ENCODE measurements at regions not wholly inside any gene's neighbourhood (a gene's known extent, or its start where the extent isn't known, plus 50 kb on each side); places are given as distances from the start of the nearest gene placed in this dataset.

DNA sequence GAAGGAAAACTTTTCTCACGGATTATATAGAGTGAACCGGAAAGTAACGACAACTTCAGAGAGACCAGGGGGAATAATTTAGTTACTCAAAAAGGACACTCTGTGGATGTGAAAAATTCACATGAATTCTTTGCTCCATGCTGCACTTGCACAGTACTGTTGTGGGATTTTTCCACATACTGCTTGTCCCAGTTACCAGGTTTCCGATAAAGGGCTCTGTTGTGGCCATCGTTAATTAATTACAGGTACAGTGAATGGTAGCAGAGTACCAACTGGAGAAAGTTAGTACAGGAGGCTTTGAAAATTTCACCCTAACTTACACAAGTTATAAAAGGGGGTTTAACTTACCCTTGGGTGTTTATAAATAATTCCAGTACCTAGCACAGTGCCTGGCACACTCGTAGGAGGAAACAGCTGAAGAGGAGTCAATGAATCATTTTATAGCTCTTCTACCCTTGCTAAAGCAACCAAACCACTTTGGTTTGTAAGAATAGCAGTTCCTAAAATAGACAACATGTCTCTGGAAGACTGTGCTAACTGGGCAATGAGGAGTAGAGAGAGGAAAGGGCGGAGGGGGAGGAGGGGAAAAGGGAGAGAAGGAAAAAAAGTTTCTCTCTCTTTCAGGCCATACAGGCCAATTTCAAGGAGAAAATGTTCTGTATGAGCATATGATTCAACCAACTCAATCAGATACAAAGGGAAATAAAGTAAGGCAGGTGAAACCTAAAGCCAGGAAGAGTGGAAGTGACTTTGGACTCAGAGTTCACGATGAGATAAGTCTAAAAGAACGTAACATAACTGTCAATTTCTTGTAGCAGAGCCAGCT is 98.3 kb upstream of the MAGI3 start:
- peak; percentile 50 for DNase-seq (ENCODE audit: extremely low spot score)
- no peak overlapping the region for H3K4me3 ChIP-seq
- intact Hi-C loops (cut with DNase I) = no loop called here
- TF ChIP-seq, protein P1, sequence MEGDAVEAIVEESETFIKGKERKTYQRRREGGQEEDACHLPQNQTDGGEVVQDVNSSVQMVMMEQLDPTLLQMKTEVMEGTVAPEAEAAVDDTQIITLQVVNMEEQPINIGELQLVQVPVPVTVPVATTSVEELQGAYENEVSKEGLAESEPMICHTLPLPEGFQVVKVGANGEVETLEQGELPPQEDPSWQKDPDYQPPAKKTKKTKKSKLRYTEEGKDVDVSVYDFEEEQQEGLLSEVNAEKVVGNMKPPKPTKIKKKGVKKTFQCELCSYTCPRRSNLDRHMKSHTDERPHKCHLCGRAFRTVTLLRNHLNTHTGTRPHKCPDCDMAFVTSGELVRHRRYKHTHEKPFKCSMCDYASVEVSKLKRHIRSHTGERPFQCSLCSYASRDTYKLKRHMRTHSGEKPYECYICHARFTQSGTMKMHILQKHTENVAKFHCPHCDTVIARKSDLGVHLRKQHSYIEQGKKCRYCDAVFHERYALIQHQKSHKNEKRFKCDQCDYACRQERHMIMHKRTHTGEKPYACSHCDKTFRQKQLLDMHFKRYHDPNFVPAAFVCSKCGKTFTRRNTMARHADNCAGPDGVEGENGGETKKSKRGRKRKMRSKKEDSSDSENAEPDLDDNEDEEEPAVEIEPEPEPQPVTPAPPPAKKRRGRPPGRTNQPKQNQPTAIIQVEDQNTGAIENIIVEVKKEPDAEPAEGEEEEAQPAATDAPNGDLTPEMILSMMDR (IDR thresholded peaks at IDR 0.05) = no peak
- TF ChIP-seq EP300 (IDR thresholded peaks at IDR 0.05) (no peak), POLR2AphosphoS5 (IDR thresholded peaks at IDR 0.05) (no peak), POLR2A (IDR thresholded peaks at IDR 0.05; ENCODE audit: low read depth) (no peak)
- WGBS = 85% methylated on average over 9 of the region's 9 CpGs
- no peaks in the 10 kb centered on the region for H3K4me1 ChIP-seq
- H3K36me3 ChIP-seq = no peaks in the 10 kb centered on the region
- no peak overlapping the region for H3K27ac ChIP-seq (replicated peaks in 1 of 4)
- no peaks in the 10 kb centered on the region for H3K9me3 ChIP-seq
- H3K27me3 ChIP-seq = no peaks in the 10 kb centered on the region

DNA sequence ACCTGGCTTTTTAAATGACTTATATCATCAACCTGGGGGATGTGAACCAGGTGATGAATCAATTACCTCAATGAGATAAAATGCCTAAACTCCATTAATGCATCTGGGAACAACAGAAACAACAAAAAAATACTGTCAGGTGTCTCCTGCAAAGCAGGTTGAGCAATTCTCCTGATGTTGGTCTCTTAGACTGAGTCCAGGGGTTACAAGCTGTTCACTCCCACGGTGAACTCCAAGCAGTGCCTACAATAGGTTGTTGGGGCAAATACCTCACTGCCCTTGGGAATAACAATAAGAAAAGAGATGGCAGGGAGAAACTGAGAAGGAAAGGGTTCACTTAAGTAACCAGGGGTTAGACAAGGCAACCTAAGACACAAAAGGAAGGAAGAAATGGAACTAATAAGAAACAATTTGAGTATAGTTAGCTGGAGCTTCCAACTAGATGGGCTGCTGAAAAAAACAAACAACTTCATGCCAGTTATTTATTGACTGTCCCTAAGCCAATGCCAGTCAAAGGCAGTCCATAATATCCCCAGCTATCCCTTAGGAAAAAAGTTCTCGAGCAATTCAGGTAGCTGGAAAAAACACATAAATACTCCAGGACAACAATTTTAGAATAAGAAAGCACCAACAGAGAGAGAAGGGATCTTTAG is 97.6 kb upstream of the MAGI3 start:
- TF ChIP-seq EP300 (IDR thresholded peaks at IDR 0.05) = no peak
- TF ChIP-seq, protein P1 (IDR thresholded peaks at IDR 0.05) = no peak
- no peak for TF ChIP-seq POLR2A (IDR thresholded peaks at IDR 0.05; ENCODE audit: low read depth)
- no peak for TF ChIP-seq POLR2AphosphoS5 (IDR thresholded peaks at IDR 0.05)
- Histone ChIP-seq H3K27ac (replicated peaks in 1 of 4) (no peak overlapping the region), H3K27me3 (no peaks in the 10 kb centered on the region), H3K9me3 (no peaks in the 10 kb centered on the region), H3K4me3 (no peak overlapping the region), H3K4me1 (no peaks in the 10 kb centered on the region), H3K36me3 (no peaks in the 10 kb centered on the region)
- DNase-seq (ENCODE audit: extremely low spot score) = no peak
- intact Hi-C loops (cut with DNase I) = no loop called here
- 93% methylated on average over 2 of the region's 2 CpGs for WGBS

DNA sequence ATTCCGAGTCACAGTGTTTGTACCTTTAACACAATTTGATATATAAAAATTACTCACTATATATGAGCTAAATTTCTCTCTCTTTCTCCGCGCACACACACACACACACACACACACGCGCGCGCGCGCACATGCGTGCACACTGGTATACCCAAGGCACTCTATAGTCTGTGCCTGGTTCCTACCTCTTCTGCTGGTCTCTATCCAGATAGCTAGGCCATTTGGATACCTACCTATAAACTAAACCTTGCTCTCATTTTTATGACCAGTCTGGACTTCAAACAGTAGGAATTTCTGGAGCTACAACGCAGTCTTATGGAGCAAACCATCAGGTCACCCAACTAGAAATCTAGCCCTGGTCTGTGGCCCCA is 97.1 kb upstream of the MAGI3 start:
- 87% methylated on average over 11 of the region's 11 CpGs for WGBS
- DNase-seq (ENCODE audit: extremely low spot score) = peak; percentile 89
- Histone ChIP-seq H3K27me3 (no peaks in the 10 kb centered on the region), H3K27ac (replicated peaks in 1 of 4) (no peak overlapping the region), H3K4me1 (no peaks in the 10 kb centered on the region), H3K9me3 (no peaks in the 10 kb centered on the region), H3K4me3 (no peak overlapping the region), H3K36me3 (no peaks in the 10 kb centered on the region)
- intact Hi-C loops (cut with DNase I) = no loop called here
- TF ChIP-seq POLR2AphosphoS5 (IDR thresholded peaks at IDR 0.05) = no peak
- no peak for TF ChIP-seq POLR2A (IDR thresholded peaks at IDR 0.05; ENCODE audit: low read depth)

DNA sequence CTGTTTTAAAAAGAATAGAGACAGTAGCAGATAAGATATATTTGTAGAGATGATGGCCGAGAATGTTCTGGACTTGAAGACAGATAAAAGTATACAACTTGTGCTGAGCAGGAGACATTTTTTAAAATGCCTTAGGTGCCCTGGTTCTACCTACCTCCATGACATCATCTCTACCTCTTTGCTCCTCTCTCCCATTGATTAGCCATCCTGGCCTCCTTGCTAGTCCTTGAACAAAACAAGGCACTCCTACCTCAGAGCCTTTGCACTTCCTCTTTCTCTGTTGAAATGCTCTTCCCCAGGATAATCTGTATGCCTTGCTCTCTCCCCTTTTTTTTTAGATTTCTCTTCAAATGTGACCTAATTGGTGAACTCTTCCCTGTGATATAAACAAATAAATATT is 92.6 kb upstream of the MAGI3 start:
- WGBS = 82% methylated on average over 1 of the region's 1 CpG
- no peak for TF ChIP-seq POLR2AphosphoS5 (IDR thresholded peaks at IDR 0.05)
- no peak for TF ChIP-seq EP300 (IDR thresholded peaks at IDR 0.05)
- TF ChIP-seq, protein P1 (IDR thresholded peaks at IDR 0.05) = no peak
- no peak for TF ChIP-seq POLR2A (IDR thresholded peaks at IDR 0.05; ENCODE audit: low read depth)
- Histone ChIP-seq H3K4me1 (no peaks in the 10 kb centered on the region), H3K4me3 (no peak overlapping the region), H3K9me3 (no peaks in the 10 kb centered on the region), H3K27me3 (no peaks in the 10 kb centered on the region), H3K27ac (replicated peaks in 1 of 4) (no peak overlapping the region), H3K36me3 (no peaks in the 10 kb centered on the region)
- intact Hi-C loops (cut with DNase I) = no loop called here
- DNase-seq (ENCODE audit: extremely low spot score) = no peak

DNA sequence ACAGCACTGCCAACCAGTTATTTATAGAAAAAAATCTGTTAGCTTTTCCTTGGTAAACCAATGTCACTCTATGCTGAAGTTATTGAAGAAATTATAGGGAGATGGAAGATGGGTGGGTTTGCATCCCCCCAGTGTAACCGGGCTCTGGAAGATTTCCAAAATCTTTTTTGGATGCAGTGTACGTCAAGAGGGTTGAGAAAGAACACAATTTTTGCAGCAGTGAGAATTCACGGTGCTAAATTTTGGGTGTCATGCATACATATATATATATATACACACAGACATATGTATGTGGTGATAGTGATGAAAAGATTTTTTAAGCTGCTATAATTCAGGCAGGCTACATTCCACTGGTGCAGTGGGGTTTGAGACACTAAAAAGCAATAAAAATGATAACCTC is 91.4 kb upstream of the MAGI3 start:
- Histone ChIP-seq H3K27me3 (no peaks in the 10 kb centered on the region), H3K36me3 (no peaks in the 10 kb centered on the region), H3K27ac (replicated peaks in 1 of 4) (no peak overlapping the region), H3K4me3 (no peak overlapping the region), H3K4me1 (no peaks in the 10 kb centered on the region), H3K9me3 (no peaks in the 10 kb centered on the region)
- WGBS = 57% methylated on average over 3 of the region's 3 CpGs
- peak; percentile 37 for DNase-seq (ENCODE audit: extremely low spot score)
- TF ChIP-seq, protein P1 (IDR thresholded peaks at IDR 0.05) = no peak
- no peak for TF ChIP-seq EP300 (IDR thresholded peaks at IDR 0.05)
- TF ChIP-seq POLR2A (IDR thresholded peaks at IDR 0.05; ENCODE audit: low read depth) = no peak
- no peak for TF ChIP-seq POLR2AphosphoS5 (IDR thresholded peaks at IDR 0.05)
- intact Hi-C loops (cut with DNase I) = no loop called here

All from esophagus muscularis mucosa (tissue), 4 donors.